Activated CD4-positive, alpha-beta T cell treated with anti-CD3 and anti-CD28 coated beads for 36 hours (primary cell): ENCODE measurements at regions not wholly inside any gene's neighbourhood (a gene's known extent, or its start where the extent isn't known, plus 50 kb on each side); places are given as distances from the start of the nearest gene placed in this dataset.

Experiments used
- ATAC-seq: fragments of 200-7000 bp; cut with Tn5 transposase; one replicate; pipeline ENCODE4 v1.10.0; 2021; ENCODE audit warnings: mild to moderate bottlenecking, moderate library complexity
- CTCF ChIA-PET: fragments of 350-600 bp; sonication (Branson Sonifier 250); formaldehyde crosslinking; loops from one replicate; lab custom pipeline; 2021; ENCODE audit warnings: antibody characterized with exemption; lab: Charles Lee
- POLR2A ChIA-PET: fragments of 350-600 bp; sonication (Branson Sonifier 250); formaldehyde crosslinking; loops from one replicate; lab custom pipeline; 2021; ENCODE audit warnings: antibody characterized with exemption, inconsistent platforms; lab: Charles Lee
- DNase-seq: peaks from one replicate; pipeline ENCODE4 v3.0.0-alpha.2; 2020
- H3K27ac Mint-ChIP-seq: one replicate; pipeline ENCODE4 v1.8.0; 2021; ENCODE audit warnings: mixed read lengths
- H3K27me3 Mint-ChIP-seq: one replicate; pipeline ENCODE4 v1.8.0; 2021; ENCODE audit warnings: mixed read lengths
- H3K36me3 Mint-ChIP-seq: one replicate; pipeline ENCODE4 v1.8.0; 2021; ENCODE audit warnings: low read depth, mixed read lengths
- H3K4me1 Mint-ChIP-seq: one replicate; pipeline ENCODE4 v1.8.0; 2021; ENCODE audit warnings: mixed read lengths
- H3K4me3 Mint-ChIP-seq: one replicate; pipeline ENCODE4 v1.8.0; 2021; ENCODE audit warnings: mild to moderate bottlenecking, moderate library complexity, mixed read lengths
- H3K9me3 Mint-ChIP-seq: one replicate; pipeline ENCODE4 v1.8.0; 2021; ENCODE audit warnings: low read depth, mixed read lengths
- intact Hi-C, 2 experiments: fragments of 100-400 bp; cut with DNase I in 1 of 2; cut with micrococcal nuclease in 1 of 2; formaldehyde crosslinking; loops; one replicate each; pipeline versions ENCODE4 v1.14.2 to v1.15.1; 2022 to 2024; cut with DNase I, micrococcal nuclease

DNA sequence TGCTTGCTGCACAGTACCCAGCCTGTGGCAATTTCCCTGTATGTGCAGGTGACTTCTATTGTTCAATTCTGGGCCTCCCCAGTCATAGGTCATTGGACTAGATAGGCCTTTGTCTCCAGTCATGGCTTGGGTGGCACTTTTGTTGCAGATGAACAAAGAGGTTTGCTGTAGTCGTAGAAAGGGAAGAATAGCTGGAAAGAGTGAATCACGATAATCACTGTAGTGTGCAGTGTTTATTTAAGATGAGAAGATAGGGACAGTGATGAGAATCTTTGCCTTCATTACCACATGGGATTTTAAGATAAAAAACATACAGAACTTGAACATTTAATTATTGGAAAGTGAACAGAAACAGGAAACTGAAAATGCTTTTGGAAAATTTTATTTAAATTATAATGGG, 156.1 kb upstream of the CYRIA start:
- Mint-ChIP-seq H3K9me3 (no peaks in the 10 kb centered on the region), H3K4me1 (no peaks in the 10 kb centered on the region), H3K27ac (no peak overlapping the region), H3K4me3 (no peak overlapping the region), H3K36me3 (no peaks in the 10 kb centered on the region), H3K27me3 (no peaks in the 10 kb centered on the region)
- ATAC-seq (no peak), DNase-seq (no peak)
- POLR2A ChIA-PET = no interaction called here
- intact Hi-C loops = no loop called here
- CTCF ChIA-PET = no interaction called here

DNA sequence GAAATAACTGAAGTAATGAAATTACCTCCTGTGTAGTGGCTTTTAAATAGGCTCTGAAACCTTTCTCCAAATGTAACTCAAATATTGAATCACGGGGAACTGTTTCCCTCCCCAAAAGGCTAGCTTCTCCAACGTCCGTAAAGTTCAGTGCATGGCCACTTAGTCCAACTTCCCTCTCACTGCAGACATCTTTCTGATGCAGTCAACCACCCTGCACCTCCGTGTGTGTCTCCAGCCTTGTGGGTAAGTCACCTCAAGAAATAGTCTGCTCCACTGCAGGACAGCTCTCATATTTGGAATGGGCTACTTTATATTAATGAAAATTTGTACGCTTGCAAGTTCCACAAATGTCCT, 152.5 kb upstream of the CYRIA start:
- CTCF ChIA-PET = interaction anchor here (0.8 kb wide), 1 partner anchor 55 kb away, joined by 3 read pairs; no protein-coding TSS in a partner anchor
- Mint-ChIP-seq H3K27ac (no peak overlapping the region), H3K9me3 (no peaks in the 10 kb centered on the region), H3K27me3 (no peaks in the 10 kb centered on the region), H3K36me3 (no peaks in the 10 kb centered on the region), H3K4me3 (no peak overlapping the region), H3K4me1 (no peaks in the 10 kb centered on the region)
- POLR2A ChIA-PET = no interaction called here
- no peak for DNase-seq
- no peak for ATAC-seq
- intact Hi-C loops = no loop called here

DNA sequence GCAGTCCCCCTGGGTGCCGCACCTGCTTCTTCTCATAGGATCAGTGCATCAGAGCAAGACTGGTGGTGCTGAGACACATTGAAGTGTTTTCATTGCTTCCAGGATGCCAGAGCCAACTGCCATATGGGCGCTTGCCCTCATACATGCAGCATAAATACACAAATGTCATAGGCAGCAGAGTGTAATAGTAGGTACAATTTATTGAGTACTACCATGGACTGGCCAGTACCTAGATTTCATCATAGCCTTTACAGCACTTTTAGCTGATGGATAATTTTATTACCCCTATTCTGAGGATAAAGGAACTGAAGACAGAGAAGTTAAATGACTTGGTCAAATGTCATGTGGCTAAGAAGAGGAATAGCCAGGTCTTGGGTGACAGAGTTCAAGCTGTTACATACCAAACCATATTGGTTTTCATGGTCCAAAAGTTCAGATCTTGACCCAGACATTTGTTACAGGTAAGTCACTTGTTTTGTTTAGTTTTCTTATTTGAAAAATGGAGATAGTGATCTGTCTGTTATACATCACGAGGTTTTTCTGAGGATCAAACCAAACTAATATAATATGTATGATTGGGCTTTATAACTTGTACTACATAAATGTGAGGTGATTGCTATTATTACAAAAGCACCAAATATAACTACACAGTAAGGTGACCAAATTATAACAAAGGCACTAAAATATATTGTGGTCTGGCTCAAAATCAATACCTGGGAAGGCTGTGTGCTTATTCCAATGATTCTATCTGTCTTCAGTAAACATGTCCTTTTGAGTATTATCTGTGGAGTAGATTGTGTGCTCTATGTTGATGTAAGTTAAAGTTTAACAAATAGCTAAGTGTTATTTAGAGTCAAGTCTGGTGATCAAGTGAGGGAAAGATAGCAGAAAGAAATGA, 151.9 kb upstream of the CYRIA start:
- DNase-seq (no peak), ATAC-seq (no peak)
- Mint-ChIP-seq H3K4me1 (no peaks in the 10 kb centered on the region), H3K27me3 (no peaks in the 10 kb centered on the region), H3K4me3 (no peak overlapping the region), H3K9me3 (no peaks in the 10 kb centered on the region), H3K36me3 (no peaks in the 10 kb centered on the region), H3K27ac (no peak overlapping the region)
- POLR2A ChIA-PET = no interaction called here
- CTCF ChIA-PET = no interaction called here
- intact Hi-C loops = no loop called here

DNA sequence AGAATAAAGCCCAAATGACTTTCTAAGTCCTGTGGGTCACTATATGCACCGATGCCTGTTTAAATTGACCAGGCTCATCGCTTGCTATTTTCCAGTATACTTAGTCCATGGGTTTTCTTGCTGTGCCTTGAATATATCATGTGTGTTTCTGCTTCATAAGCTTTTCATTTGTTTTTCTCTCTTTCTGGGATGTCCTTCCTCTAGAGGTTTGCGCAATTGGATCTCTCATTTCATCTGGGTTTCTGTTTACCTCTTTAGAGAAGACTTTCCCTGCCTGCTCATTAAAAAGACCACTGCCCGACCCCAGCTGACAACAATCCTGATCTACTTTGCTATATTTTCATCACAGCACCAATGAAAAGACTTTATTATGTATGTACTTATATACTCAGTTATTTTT, 150.9 kb upstream of the CYRIA start:
- Mint-ChIP-seq H3K4me1 (no peaks in the 10 kb centered on the region), H3K9me3 (no peaks in the 10 kb centered on the region), H3K36me3 (no peaks in the 10 kb centered on the region), H3K4me3 (no peak overlapping the region), H3K27ac (no peak overlapping the region), H3K27me3 (no peaks in the 10 kb centered on the region)
- ATAC-seq (no peak), DNase-seq (no peak)
- intact Hi-C loops = no loop called here
- POLR2A ChIA-PET = no interaction called here
- CTCF ChIA-PET = no interaction called here

DNA sequence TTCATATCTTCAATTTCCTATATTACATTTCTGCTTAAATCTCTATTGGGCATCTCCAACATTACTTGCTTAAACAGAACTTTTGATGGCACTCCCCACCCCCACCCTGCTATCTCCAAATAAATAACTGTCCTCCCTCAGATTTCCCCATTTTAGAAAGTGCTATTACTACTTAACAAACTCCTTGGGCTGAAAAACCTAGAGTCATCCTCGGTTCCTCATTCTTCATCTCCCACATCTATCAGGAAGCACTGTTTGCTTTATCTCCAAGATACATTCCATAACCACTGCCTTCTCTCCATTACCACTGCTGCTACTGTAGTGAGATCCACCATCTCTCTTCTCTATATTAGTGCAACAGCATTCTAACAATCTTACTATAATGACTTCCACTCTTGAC, 150.4 kb upstream of the CYRIA start:
- Mint-ChIP-seq H3K36me3 (no peaks in the 10 kb centered on the region), H3K27ac (no peak overlapping the region), H3K4me3 (no peak overlapping the region), H3K9me3 (no peaks in the 10 kb centered on the region), H3K4me1 (no peaks in the 10 kb centered on the region), H3K27me3 (no peaks in the 10 kb centered on the region)
- DNase-seq (no peak), ATAC-seq (no peak)
- intact Hi-C loops = no loop called here
- CTCF ChIA-PET = no interaction called here
- POLR2A ChIA-PET = no interaction called here

DNA sequence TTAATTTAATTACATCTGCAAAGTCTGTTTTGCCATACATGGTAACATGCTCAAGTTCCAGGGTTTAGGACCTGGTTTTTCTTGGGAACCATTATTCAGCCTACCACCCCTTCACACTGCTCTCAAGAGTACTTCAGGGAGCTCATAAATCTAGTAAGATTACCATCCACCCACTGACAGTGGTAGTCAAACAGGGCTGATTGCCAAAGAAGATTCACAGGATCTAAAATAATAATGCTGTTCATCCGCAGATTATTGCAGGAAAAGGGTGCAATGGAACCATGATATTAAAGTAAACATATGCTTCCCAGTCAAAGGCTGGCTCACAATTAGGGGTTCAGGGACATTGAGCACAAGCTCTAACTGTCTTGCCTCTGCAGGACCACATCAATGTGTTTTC, 148.0 kb upstream of the CYRIA start:
- no peak for DNase-seq
- Mint-ChIP-seq H3K4me1 (no peaks in the 10 kb centered on the region), H3K27ac (no peak overlapping the region), H3K36me3 (no peaks in the 10 kb centered on the region), H3K9me3 (no peaks in the 10 kb centered on the region), H3K27me3 (no peaks in the 10 kb centered on the region), H3K4me3 (no peak overlapping the region)
- CTCF ChIA-PET = no interaction called here
- intact Hi-C loops = no loop called here
- POLR2A ChIA-PET = no interaction called here
- ATAC-seq = no peak

DNA sequence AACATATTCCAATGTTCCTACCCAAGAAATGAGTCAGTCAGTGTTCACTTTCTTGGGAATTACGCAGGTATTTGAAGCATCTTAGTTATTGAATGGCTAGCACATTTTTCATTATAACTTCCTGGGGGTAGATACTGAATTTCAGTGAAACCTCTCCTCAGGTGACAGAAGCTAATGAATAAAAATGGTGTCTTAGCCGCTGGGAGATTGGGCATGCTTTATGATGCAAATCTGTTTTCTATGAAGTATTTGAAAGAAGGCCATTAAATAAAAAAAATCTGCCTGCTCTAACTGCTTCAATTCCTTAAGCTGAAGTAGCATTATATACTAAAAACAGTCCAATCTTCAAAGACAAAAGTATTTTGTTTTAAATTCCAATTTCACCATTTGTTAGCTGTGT, 132.8 kb upstream of the CYRIA start:
- no peak for ATAC-seq
- H3K4me3 Mint-ChIP-seq = no peak overlapping the region
- H3K36me3 Mint-ChIP-seq = no peaks in the 10 kb centered on the region
- H3K9me3 Mint-ChIP-seq = no peaks in the 10 kb centered on the region
- no peaks in the 10 kb centered on the region for H3K4me1 Mint-ChIP-seq
- CTCF ChIA-PET = no interaction called here
- peaks cover 2% of the 10 kb centered on the region for H3K27me3 Mint-ChIP-seq
- intact Hi-C loops = no loop called here
- POLR2A ChIA-PET = no interaction called here
- no peak overlapping the region for H3K27ac Mint-ChIP-seq
- DNase-seq = no peak

DNA sequence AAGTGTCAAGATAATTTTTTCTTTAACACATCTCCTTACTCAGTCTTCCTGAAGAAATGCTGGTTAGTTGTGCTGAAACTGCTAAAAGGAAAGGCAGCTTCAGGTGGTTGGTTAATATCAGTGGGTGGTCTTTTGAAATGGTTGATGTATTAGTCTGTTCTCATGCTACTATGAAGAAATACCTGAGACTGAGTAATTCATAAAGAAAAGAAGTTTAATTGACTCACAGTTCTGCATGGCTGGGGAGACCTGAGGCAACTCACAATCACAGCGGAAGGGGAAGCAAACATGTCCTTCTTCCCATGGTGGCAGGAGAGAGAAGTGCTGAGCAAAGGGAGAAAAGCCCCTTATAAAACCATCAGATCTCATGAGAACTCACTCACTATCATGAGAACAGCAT, 125.9 kb upstream of the CYRIA start:
- DNase-seq (no peak), ATAC-seq (no peak)
- POLR2A ChIA-PET = no interaction called here
- intact Hi-C loops = no loop called here
- Mint-ChIP-seq H3K36me3 (no peaks in the 10 kb centered on the region), H3K9me3 (no peaks in the 10 kb centered on the region), H3K27ac (no peak overlapping the region), H3K4me3 (no peak overlapping the region), H3K27me3 (no peaks in the 10 kb centered on the region), H3K4me1 (no peaks in the 10 kb centered on the region)
- CTCF ChIA-PET = no interaction called here

DNA sequence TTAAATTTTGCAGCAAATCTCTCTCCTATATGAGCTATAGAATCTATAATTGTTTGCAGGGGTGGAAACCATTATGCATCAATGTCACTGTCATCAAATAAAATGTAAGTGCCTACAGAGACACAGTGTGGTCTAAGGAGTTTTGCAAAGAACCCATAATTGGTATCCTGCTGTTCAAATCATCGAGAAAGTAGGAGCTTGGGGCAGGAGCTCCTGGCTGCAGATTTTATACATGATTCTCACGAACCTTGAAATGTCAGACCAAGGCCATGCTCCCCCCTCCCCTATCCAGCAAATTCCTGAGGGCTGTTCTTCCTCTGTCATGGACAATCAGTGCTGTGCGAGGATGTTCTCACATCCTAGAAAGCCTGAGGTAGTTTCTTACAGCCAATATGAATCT, 119.5 kb upstream of the CYRIA start:
- Mint-ChIP-seq H3K36me3 (no peaks in the 10 kb centered on the region), H3K27ac (no peak overlapping the region), H3K4me3 (no peak overlapping the region), H3K27me3 (no peaks in the 10 kb centered on the region), H3K4me1 (no peaks in the 10 kb centered on the region), H3K9me3 (no peaks in the 10 kb centered on the region)
- ChIA-PET CTCF (interaction anchor here (0.6 kb wide), 2 partner anchors 12 to 638 kb away, joined by 3 to 4 read pairs; no protein-coding TSS in a partner anchor), POLR2A (no interaction called here)
- ATAC-seq = no peak
- DNase-seq = no peak
- intact Hi-C loops = no loop called here

DNA sequence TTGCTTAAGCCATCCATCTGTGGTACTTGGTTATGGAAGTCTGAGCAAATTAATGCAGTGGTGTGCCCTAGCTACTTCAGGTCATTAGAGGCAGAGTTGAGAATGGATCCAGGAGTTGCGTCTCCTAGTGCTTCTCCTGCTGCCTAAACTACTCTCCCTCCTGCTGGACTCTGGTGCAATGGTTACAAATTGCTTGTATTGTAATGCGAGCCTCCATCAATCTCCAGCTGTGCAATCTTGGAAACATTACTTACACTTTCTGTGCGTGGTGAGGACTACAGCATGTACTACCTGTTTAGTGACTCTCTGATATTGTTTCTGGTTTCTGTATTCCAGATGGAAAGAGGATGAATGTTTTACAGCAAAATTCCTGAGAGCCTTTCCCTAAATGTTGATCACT, 119.0 kb upstream of the CYRIA start:
- H3K9me3 Mint-ChIP-seq = no peaks in the 10 kb centered on the region
- DNase-seq (no peak), ATAC-seq (no peak)
- H3K36me3 Mint-ChIP-seq = no peaks in the 10 kb centered on the region
- ChIA-PET POLR2A (no interaction called here), CTCF (no interaction called here)
- H3K4me1 Mint-ChIP-seq = no peaks in the 10 kb centered on the region
- H3K4me3 Mint-ChIP-seq = no peak overlapping the region
- no peak overlapping the region for H3K27ac Mint-ChIP-seq
- no peaks in the 10 kb centered on the region for H3K27me3 Mint-ChIP-seq
- intact Hi-C loops = no loop called here

DNA sequence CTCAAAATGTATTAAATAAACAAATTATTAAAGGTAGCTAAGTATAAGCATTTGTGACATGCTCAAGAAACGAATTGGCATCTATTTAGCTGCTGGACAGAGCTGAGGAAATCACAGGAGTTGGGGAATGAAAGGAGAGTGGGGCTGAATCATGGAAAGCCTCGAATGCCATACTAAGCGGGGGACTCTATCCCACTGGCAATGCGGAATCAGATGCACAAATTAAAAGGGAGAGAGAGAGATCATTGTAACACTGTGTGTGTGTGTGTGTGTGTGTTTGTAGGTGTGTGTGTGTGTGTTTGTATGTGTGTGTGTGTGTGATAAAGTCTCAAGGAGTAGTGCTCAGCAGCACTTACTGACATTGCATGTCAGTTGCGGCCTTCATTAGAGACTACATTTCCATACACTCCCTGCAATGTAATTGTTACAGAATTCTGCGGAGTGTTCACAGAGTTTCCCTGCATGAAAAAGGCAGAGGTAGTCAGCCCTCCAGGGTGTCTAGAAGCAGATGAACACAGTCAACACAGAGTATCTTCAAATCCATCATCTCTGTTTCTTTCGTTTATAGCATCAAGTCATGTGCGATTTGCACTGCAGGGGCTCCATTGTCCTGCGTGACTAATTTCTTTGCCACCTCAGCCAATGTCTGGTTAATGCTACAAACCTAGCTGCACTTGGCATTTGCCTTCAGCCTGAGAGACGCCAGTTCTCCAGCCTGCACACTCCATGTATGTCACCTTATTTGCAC, 111.7 kb upstream of the CYRIA start:
- Mint-ChIP-seq H3K4me3 (no peak overlapping the region), H3K36me3 (no peaks in the 10 kb centered on the region), H3K9me3 (no peaks in the 10 kb centered on the region), H3K4me1 (no peaks in the 10 kb centered on the region), H3K27ac (no peak overlapping the region), H3K27me3 (peaks cover 9% of the 10 kb centered on the region)
- CTCF ChIA-PET = interaction anchor here (0.6 kb wide), 1 partner anchor 1045 kb away, joined by 3 read pairs; no protein-coding TSS in a partner anchor
- POLR2A ChIA-PET = no interaction called here
- ATAC-seq = no peak
- intact Hi-C loops = loop anchor here in 1 of 2 experiments (10.0 kb wide), 1 partner anchor 1598 kb away; no protein-coding TSS in a partner anchor
- DNase-seq = no peak

DNA sequence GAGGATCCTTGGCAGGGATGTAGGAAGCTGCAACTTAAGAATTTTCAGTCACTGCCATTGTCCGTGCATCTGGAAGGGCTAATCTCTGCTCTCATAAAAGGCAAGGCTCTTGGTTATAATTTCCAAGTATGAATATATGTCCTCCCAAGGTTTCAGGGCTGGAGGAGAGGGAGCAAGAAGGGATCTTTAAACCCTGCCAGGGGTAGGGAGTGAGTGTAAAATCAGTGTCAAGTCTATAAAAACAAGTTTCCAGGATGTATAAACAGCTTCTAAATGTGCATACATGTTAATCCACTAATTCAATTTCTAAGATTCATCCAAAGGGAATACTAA, 110.2 kb upstream of the CYRIA start:
- DNase-seq = no peak
- H3K36me3 Mint-ChIP-seq = no peaks in the 10 kb centered on the region
- no peaks in the 10 kb centered on the region for H3K4me1 Mint-ChIP-seq
- intact Hi-C loops = loop anchor here in 1 of 2 experiments (10.0 kb wide), 1 partner anchor 1599 kb away; no protein-coding TSS in a partner anchor
- no peak overlapping the region for H3K27ac Mint-ChIP-seq
- ATAC-seq = no peak
- no peaks in the 10 kb centered on the region for H3K9me3 Mint-ChIP-seq
- no peak overlapping the region for H3K4me3 Mint-ChIP-seq
- peaks cover 9% of the 10 kb centered on the region for H3K27me3 Mint-ChIP-seq
- ChIA-PET POLR2A (no interaction called here), CTCF (interaction anchor here (0.6 to 1.9 kb wide), 2 partner anchors 19 to 174 kb away, joined by 3 to 4 read pairs; no protein-coding TSS in a partner anchor)
